ENCODE measurements at regions not wholly inside any gene's neighbourhood (a gene's known extent, or its start where the extent isn't known, plus 50 kb on each side); places are given as distances from the start of the nearest gene placed in this dataset.

- H3K27ac ChIP-seq, result no peak overlapping the region
- in situ Hi-C loops (cut with MboI; ENCODE audit: low sequenced_read_pairs in 4 of 4), result no loop called here
- no peak for TF ChIP-seq CTCF (IDR thresholded peaks at IDR 0.05 in 4 of 5, conservative IDR thresholded peaks at IDR 0.05 in 1 of 5)
- TF ChIP-seq POLR2A (IDR thresholded peaks at IDR 0.05), result no peak
- H3K4me3 ChIP-seq, result no peak overlapping the region
- peaks cover 0 to 11% of the 10 kb centered on the region in 2 donors for H3K4me1 ChIP-seq
- DNase-seq (no peak), ATAC-seq (no peak)
- no peaks in the 10 kb centered on the region for H3K9me3 ChIP-seq
- H3K36me3 ChIP-seq, result no peaks in the 10 kb centered on the region
- intact Hi-C loops (cut with DNase I; ENCODE audit: low total_unique reads), result no loop called here
- H3K27me3 ChIP-seq, result no peaks in the 10 kb centered on the region
Observed at GRCh38 chr2:53467467-53468180, 300.0 kb upstream of the CHAC2 start.

- no peak overlapping the region for H3K4me3 ChIP-seq
- DNase-seq (no peak), ATAC-seq (no peak)
- H3K9me3 ChIP-seq, result no peaks in the 10 kb centered on the region
- intact Hi-C loops (cut with DNase I; ENCODE audit: low total_unique reads), result no loop called here
- H3K27ac ChIP-seq, result no peak overlapping the region
- peaks cover 0 to 11% of the 10 kb centered on the region in 2 donors for H3K4me1 ChIP-seq
- no peaks in the 10 kb centered on the region for H3K36me3 ChIP-seq
- TF ChIP-seq POLR2A (IDR thresholded peaks at IDR 0.05), result no peak
- no peak for TF ChIP-seq CTCF (IDR thresholded peaks at IDR 0.05 in 4 of 5, conservative IDR thresholded peaks at IDR 0.05 in 1 of 5)
- in situ Hi-C loops (cut with MboI; ENCODE audit: low sequenced_read_pairs in 4 of 4), result no loop called here
- H3K27me3 ChIP-seq, result no peaks in the 10 kb centered on the region
Observed at GRCh38 chr2:53463806-53464726, 303.5 kb upstream of the CHAC2 start.

GRCh38 chr2:53460937-53461336 is 306.7 kb upstream of the CHAC2 start:
- Histone ChIP-seq H3K36me3 (no peaks in the 10 kb centered on the region), H3K4me3 (no peak overlapping the region), H3K27me3 (no peaks in the 10 kb centered on the region), H3K4me1 (peaks cover 0 to 11% of the 10 kb centered on the region in 2 donors), H3K9me3 (no peaks in the 10 kb centered on the region), H3K27ac (no peak overlapping the region)
- intact Hi-C loops (cut with DNase I; ENCODE audit: low total_unique reads), result no loop called here
- in situ Hi-C loops (cut with MboI; ENCODE audit: low sequenced_read_pairs in 4 of 4), result no loop called here
- no peak for ATAC-seq
- TF ChIP-seq CTCF (IDR thresholded peaks at IDR 0.05 in 4 of 5, conservative IDR thresholded peaks at IDR 0.05 in 1 of 5), result no peak
- no peak for TF ChIP-seq POLR2A (IDR thresholded peaks at IDR 0.05)
- no peak for DNase-seq

- intact Hi-C loops (cut with DNase I; ENCODE audit: low total_unique reads) (no loop called here), in situ Hi-C loops (cut with MboI; ENCODE audit: low sequenced_read_pairs in 4 of 4) (no loop called here)
- no peak for TF ChIP-seq POLR2A (IDR thresholded peaks at IDR 0.05)
- no peak for TF ChIP-seq CTCF (IDR thresholded peaks at IDR 0.05 in 4 of 5, conservative IDR thresholded peaks at IDR 0.05 in 1 of 5)
- DNase-seq, result no peak
- peaks cover 0 to 11% of the 10 kb centered on the region in 2 donors for H3K4me1 ChIP-seq
- no peak overlapping the region for H3K4me3 ChIP-seq
- no peaks in the 10 kb centered on the region for H3K36me3 ChIP-seq
- H3K27me3 ChIP-seq, result no peaks in the 10 kb centered on the region
- no peaks in the 10 kb centered on the region for H3K9me3 ChIP-seq
- ATAC-seq, result no peak
- H3K27ac ChIP-seq, result no peak overlapping the region
Observed at GRCh38 chr2:53460347-53460746, 307.3 kb upstream of the CHAC2 start.

Measured in gastrocnemius medialis (tissue), 4 donors.